ENCODE measurements at regions not wholly inside any gene's neighbourhood (a gene's known extent, or its start where the extent isn't known, plus 50 kb on each side); places are given as distances from the start of the nearest gene placed in this dataset.

GRCh38 chrX:25213611-25214010, 197.8 kb upstream of the ARX start:
- no peak for TF ChIP-seq MAX (IDR thresholded peaks at IDR 0.05; ENCODE audit: low read depth, low read length)
- TF ChIP-seq CTCF (IDR thresholded peaks at IDR 0.05; ENCODE audit: low read depth, low read length) = no peak
- no peak for TF ChIP-seq POLR2A (IDR thresholded peaks at IDR 0.05; ENCODE audit: extremely low read depth, insufficient read length)
